ENCODE measurements at regions not wholly inside any gene's neighbourhood (a gene's known extent, or its start where the extent isn't known, plus 50 kb on each side); places are given as distances from the start of the nearest gene placed in this dataset.
"Not testable (repeated sequence)": the region's sequence is repeated elsewhere in the genome, so short reads cannot be mapped to it uniquely, and the experiment has no call there.

- DNase-seq (ENCODE audit: low read depth), result no peak
These were observed 215.0 kb upstream of the NOX3 start for GRCh38 chr6:155670655-155671054.

GRCh38 chr6:155660251-155660977, 204.8 kb upstream of the NOX3 start:
- no peak for DNase-seq (ENCODE audit: low read depth)

- DNase-seq (ENCODE audit: low read depth), result no peak
These were observed 200.4 kb upstream of the NOX3 start for GRCh38 chr6:155656024-155656423.

GRCh38 chr6:155654474-155654873, 198.8 kb upstream of the NOX3 start:
- DNase-seq (ENCODE audit: low read depth), result no peak

GRCh38 chr6:155648301-155648700, 192.7 kb upstream of the NOX3 start:
- DNase-seq (ENCODE audit: low read depth), result no peak

GRCh38 chr6:155647354-155647753, 191.7 kb upstream of the NOX3 start:
- no peak for DNase-seq (ENCODE audit: low read depth)

GRCh38 chr6:155646443-155646842, 190.8 kb upstream of the NOX3 start:
- DNase-seq (ENCODE audit: low read depth), result no peak

GRCh38 chr6:155645325-155645724, 189.7 kb upstream of the NOX3 start:
- DNase-seq (ENCODE audit: low read depth), result no peak

GRCh38 chr6:155641603-155642002, 186.0 kb upstream of the NOX3 start:
- DNase-seq (ENCODE audit: low read depth), result no peak

- no peak for DNase-seq (ENCODE audit: low read depth)
These were observed 182.6 kb upstream of the NOX3 start for GRCh38 chr6:155638200-155638599.

GRCh38 chr6:155635416-155635815, 179.8 kb upstream of the NOX3 start:
- DNase-seq (ENCODE audit: low read depth), result no peak

- DNase-seq (ENCODE audit: low read depth), result no peak
These were observed 174.4 kb upstream of the NOX3 start for GRCh38 chr6:155630085-155630484.

GRCh38 chr6:155629652-155630051, 174.0 kb upstream of the NOX3 start:
- no peak for DNase-seq (ENCODE audit: low read depth)

GRCh38 chr6:155628306-155628705, 172.7 kb upstream of the NOX3 start:
- DNase-seq (ENCODE audit: low read depth), result no peak

- DNase-seq (ENCODE audit: low read depth), result not testable (repeated sequence)
These were observed 172.1 kb upstream of the NOX3 start for GRCh38 chr6:155627722-155628212.

- no peak for DNase-seq (ENCODE audit: low read depth)
These were observed 168.0 kb upstream of the NOX3 start for GRCh38 chr6:155623450-155624178.

GRCh38 chr6:155614606-155615005, 159.0 kb upstream of the NOX3 start:
- no peak for DNase-seq (ENCODE audit: low read depth)

- no peak for DNase-seq (ENCODE audit: low read depth)
These were observed 156.1 kb upstream of the NOX3 start for GRCh38 chr6:155611742-155612141.

- DNase-seq (ENCODE audit: low read depth), result peak; percentile 6
These were observed 149.4 kb upstream of the NOX3 start for GRCh38 chr6:155604991-155605390.

GRCh38 chr6:155599561-155599960, 143.9 kb upstream of the NOX3 start:
- DNase-seq (ENCODE audit: low read depth), result no peak

GRCh38 chr6:155599160-155599559, 143.5 kb upstream of the NOX3 start:
- DNase-seq (ENCODE audit: low read depth), result no peak

GRCh38 chr6:155595284-155595683, 139.6 kb upstream of the NOX3 start:
- no peak for DNase-seq (ENCODE audit: low read depth)

GRCh38 chr6:155591741-155592140, 136.1 kb upstream of the NOX3 start:
- DNase-seq (ENCODE audit: low read depth), result no peak

- DNase-seq (ENCODE audit: low read depth), result no peak
These were observed 133.6 kb upstream of the NOX3 start for GRCh38 chr6:155589190-155589589.

Data from non-pigmented ciliary epithelial cell (primary cell).